ENCODE measurements at regions not wholly inside any gene's neighbourhood (a gene's known extent, or its start where the extent isn't known, plus 50 kb on each side); places are given as distances from the start of the nearest gene placed in this dataset. TPM values are rescaled to one million over a fixed set of nuclear protein-coding genes. Genes with fewer than 3 reads are reported as not detected.

- intact Hi-C loops (cut with DNase I) = no loop called here
- ATAC-seq = no peak
Observed at GRCh38 chr6:139433631-139434419, 59.4 kb upstream of the CITED2 start.

DNA sequence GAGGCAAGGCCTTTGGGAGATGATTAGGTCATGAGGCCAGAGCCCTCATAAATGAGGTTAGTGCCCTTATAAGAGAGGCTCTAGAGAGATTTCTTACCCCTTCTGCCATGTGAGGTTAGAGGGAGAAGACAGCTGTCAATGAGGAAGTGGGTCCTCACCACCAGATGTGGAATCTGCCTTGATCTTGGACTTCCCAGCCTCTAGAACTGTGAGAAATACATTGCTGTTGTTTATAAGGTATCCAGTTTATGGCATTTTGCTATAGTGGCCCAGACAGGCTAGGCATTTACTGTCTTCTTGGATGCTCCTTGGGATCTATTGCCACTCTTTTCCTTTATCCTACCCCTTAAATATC is 57.1 kb upstream of the CITED2 start:
- intact Hi-C loops (cut with DNase I) = no loop called here

More at GRCh38 chr6:139433631-139434419, 59.4 kb upstream of the CITED2 start:
- DNase-seq (ENCODE audit: missing footprints) = no peak

DNA sequence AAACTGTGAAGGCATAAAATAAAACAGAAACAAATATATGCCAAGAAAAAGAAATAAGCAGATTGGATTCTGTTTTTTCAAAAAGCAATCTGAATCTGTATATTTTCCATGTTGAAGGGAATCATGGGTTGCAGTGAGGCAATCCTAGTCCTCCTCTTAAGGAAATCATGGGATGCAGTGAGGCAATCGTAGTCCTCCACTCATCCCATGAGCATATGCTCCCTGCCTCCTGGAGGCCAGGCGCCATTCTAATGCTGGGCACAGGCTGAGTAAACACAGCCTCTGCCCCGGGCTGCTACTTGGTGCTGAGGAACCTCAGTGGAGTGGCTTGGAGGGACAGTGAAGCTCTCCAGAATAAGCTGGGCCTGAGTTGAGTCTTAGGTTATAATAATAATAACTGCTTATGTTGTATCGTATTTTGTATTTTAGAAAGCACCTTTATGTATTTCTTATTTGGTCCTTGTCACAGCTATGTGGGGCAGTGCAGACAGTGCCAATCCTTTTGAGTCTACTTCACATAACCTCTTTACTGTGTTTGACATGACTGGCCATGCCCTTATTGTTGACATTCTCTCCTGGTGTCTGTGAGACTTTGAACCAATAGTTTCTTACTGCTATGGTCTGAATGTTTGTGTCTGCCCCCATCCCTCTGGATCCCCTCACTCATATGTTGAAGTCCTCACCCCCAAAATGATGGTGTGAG is 56.6 kb upstream of the CITED2 start:
- intact Hi-C loops (cut with DNase I) = no loop called here
- no peak for DNase-seq (ENCODE audit: missing footprints)
- ATAC-seq = no peak

More for the DNA sequence above, 57.1 kb upstream of the CITED2 start:
- no peak for DNase-seq (ENCODE audit: missing footprints)
- no peak for ATAC-seq

GRCh38 chr6:139429580-139430145 is 55.2 kb upstream of the CITED2 start:
- intact Hi-C loops (cut with DNase I) = no loop called here
- DNase-seq (ENCODE audit: missing footprints) (no peak), ATAC-seq (no peak)

- intact Hi-C loops (cut with DNase I) = no loop called here
- ATAC-seq = no peak
Observed at GRCh38 chr6:139427199-139427598, 52.8 kb upstream of the CITED2 start.

DNA sequence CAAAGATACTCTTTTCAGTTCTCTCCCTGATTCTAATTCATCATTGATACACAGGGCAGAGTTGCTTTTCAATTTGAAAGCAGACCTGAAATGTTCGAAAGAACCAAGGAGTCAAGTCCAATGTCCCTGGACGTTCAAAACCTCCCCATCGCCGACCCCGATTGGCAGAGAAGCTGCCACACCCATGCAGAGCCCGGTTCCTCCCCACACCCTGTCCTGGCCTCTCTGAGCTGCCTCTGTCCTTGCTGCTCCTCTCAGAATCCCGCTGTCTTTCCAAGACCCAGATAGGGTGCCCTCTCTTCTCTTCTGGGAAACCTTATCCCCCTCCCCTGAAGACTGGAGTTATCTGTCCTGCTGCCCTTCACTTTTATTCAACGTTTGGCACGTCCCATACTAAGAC is 52.3 kb upstream of the CITED2 start:
- intact Hi-C loops (cut with DNase I) = no loop called here
- no peak for DNase-seq (ENCODE audit: missing footprints)
- no peak for ATAC-seq

More at GRCh38 chr6:139427199-139427598, 52.8 kb upstream of the CITED2 start:
- DNase-seq (ENCODE audit: missing footprints) = no peak

GRCh38 chr6:139425780-139426179 is 51.3 kb upstream of the CITED2 start:
- ATAC-seq (no peak), DNase-seq (ENCODE audit: missing footprints) (no peak)
- intact Hi-C loops (cut with DNase I) = no loop called here

GRCh38 chr6:139423971-139424667 is 49.7 kb upstream of the CITED2 start:
- ATAC-seq (no peak), DNase-seq (ENCODE audit: missing footprints) (no peak)
- intact Hi-C loops (cut with DNase I) = no loop called here

Small RNAs in the stretch of these regions (microRNA-seq; reads per million reads assigned to microRNA genes)
- gene MIR3668 (not detected), gene MIR4465 (not detected)
